ENCODE measurements at regions not wholly inside any gene's neighbourhood (a gene's known extent, or its start where the extent isn't known, plus 50 kb on each side); places are given as distances from the start of the nearest gene placed in this dataset.

GRCh38 chr9:121572581-121572980 lies 72.9 kb upstream of the GGTA1 start:
- DNase-seq: no peak

- no peak for DNase-seq
Measured at GRCh38 chr9:121573717-121574485, 74.3 kb upstream of the GGTA1 start.

DNA sequence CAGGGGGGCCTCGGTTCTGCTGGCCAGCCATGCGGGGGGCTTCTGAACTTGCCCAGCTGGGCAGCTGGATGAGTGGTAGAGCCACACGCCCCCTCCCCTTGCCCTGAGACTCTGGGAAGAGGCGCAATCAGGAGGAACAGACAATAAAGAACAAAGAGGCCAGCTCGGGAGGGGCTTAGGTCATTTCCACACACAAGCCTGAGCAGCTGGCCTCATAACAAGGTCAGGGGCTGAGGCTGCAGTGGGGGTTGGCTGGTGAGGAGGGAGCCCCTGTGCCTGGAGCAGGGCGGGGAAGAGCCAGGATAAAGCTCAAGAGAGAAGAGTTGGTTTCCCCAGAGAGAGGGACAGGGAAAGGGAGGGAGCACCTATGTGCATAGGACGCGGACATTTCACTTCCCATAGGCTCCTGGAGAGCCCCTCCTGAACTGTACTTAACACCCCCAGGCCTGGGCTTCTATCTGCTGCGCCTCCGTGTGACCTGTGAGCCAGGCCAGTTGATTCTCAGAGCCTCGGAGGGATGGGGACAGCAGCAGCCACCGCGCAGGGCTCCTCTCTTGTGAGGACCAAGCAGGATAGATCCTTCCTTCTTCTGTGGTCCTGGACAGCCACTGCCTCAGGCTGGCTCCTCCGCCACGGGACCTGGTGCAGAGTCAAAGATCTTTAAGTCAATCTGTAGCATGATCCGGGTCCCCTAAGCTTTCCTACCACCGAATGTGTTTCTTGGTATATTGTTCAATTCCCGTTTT lies 75.3 kb upstream of the GGTA1 start:
- DNase-seq: no peak

GRCh38 chr9:121576281-121577075 lies 75.0 kb upstream of the DAB2IP start:
- no peak for DNase-seq

DNA sequence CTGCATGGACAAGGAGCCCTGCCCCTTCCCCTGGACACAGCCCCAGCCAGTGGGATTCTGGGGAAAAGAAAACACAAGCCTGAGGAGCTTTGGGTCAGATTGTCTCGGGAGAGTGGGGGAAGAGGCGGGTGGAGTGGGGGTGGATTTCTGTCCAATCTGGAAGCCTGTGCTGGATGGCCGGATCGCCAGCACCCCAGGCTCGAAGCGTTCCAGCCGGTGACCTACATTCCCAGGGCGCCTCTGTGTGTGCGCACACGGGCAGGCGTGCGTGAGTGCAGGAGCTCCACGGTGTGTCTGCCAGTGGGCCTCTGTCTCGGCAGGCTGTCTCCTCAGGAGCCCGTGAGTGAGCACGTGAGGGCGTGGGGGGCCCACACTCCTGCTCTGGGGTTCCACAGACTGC lies 74.3 kb upstream of the DAB2IP start:
- DNase-seq: no peak

DNA sequence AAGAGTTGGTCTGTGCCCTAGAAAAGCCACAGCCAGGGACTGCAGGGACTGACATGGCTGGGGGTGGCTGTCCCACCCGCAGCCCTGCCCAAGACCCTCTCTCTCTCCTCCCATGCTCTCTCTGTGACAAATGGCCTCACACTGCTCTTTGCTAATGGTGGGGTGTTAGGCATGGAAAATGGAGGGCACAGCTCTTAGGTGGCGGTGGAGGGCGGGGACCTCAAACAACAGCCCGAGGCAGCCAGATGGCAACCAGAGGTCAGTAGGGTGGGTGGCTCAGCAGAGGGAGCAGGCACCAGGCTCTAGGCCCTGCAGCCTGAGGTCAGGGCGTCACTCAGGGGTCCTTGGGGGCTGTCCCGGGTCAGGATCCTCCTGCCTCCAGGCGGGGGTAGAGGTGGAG lies 73.9 kb upstream of the DAB2IP start:
- no peak for DNase-seq

DNA sequence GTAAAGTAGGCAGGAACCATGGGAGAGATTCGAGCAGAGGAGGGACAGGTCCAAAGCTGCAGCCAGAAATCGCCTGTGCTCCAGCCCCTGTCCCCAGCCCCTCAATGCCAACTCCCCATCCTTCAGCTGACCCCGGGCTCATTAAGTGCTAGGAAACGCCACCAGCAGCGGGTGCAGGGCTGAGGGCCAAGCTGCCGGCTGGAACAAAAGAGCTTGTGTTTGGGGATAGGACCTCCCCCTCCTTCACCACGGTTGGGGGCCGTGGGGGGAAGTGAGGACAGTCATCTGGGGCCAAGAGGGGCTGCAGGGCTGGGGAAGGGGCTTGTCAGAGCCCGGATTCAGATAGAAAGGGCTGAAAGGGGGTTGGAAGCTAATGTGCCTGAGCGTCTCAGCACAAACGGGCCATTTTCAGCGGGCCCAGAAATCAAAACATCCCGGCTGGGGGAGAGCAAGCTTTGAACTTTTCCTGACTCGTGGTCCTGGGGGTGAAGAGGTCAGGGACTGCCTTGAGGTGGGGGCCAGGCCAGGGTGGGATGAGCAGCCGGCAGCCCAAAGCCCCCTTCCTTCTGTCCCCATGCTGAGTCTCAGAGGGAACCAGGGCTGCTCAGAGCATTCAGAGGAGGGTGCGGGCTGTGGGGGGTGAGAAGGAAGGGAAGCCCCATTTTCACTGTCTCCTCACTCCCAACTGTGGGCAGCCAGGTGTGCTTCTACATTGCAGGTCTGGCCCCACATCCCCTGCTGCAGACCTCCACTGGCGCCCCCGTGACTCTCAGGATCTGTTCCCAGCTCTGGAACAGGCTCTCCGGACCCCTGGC lies 69.4 kb upstream of the DAB2IP start:
- no peak for DNase-seq

GRCh38 chr9:121582641-121583040 lies 68.8 kb upstream of the DAB2IP start:
- DNase-seq: no peak

DNA sequence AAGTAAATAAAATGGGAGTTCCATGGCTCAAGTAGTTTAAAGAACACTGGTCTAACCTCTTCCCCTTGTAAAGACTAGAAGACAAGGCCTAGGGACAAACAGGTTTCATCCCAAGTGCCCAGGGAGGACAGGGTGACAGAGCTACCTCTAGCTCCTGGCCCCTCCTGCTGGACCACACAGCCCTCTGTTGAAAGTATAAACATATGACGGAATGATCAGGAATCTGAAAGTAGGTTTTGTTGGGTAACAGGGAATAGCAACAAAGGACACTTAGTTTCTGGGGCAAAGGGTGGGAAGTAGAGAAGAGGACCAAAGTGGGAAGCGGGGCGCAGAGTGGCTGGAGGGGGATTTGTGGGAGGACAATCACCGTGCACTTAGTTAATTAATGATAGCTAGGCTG lies 67.0 kb upstream of the DAB2IP start:
- no peak for DNase-seq

GRCh38 chr9:121587863-121588262 lies 63.6 kb upstream of the DAB2IP start:
- DNase-seq: no peak

- no peak for DNase-seq
Measured at GRCh38 chr9:121589986-121590385, 61.4 kb upstream of the DAB2IP start.

DNA sequence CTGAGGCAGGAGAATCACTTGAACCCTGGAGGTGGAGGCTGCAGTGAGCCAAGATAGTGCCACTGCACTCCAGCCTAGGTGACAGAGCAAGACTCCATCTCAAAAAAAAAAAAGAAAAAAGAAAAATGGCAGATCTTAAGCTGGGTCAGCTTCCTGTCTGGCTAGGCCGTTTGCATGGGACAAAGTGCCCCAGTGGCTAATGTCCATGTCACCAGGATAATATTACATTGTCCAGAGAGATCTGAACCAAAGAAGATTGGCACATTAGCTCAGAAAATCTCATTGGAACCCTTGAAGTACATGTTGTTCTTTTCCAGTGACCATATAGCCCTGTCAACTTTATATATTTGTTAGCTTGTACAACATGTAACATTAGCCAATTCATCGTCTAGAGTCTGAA lies 59.2 kb upstream of the DAB2IP start:
- DNase-seq: no peak

DNA sequence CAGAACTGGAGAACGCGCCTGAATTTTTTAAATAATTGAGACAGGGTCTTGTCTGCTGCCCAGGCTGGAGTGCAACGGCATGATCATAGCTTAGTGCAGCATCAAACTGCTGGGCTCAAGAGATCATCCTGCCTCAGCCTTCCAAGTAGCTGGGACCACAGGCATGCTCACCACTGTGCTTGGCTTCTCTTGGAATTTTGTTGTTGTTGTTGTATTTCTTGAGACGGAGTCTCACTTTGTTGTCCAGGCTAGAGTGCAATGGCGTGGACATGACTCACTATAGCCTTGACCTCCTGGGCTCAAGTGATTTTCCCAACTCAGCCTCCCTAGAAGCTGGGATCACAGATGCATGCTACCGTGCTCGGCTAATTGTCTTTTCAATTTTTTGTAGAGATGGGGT lies 58.4 kb upstream of the DAB2IP start:
- DNase-seq: no peak

- DNase-seq: no peak
Measured at GRCh38 chr9:121596515-121596914, 54.9 kb upstream of the DAB2IP start.

DNA sequence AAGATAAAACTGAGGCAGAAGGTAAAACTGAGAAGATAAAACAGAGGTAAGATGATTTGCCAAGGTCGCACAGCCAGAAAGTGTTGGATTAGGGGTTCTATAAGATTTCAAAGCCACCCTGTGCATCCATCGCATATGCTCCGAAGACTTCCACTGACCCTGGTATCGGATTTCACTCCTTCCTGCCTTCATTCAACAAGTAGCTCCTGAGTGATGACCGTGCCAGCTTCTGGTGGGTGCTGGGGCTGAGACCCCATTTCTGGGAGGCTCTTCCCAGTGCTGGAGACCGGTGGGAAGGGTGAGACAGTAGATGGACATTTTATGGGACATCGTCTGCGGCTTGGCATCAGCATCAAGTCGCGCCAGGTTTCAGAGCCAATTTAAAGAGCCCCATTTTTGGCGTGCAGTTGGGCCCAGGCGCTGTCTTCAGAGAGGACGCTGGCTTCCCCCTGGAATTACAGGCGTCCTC lies 53.7 kb upstream of the DAB2IP start:
- no peak for DNase-seq

DNA sequence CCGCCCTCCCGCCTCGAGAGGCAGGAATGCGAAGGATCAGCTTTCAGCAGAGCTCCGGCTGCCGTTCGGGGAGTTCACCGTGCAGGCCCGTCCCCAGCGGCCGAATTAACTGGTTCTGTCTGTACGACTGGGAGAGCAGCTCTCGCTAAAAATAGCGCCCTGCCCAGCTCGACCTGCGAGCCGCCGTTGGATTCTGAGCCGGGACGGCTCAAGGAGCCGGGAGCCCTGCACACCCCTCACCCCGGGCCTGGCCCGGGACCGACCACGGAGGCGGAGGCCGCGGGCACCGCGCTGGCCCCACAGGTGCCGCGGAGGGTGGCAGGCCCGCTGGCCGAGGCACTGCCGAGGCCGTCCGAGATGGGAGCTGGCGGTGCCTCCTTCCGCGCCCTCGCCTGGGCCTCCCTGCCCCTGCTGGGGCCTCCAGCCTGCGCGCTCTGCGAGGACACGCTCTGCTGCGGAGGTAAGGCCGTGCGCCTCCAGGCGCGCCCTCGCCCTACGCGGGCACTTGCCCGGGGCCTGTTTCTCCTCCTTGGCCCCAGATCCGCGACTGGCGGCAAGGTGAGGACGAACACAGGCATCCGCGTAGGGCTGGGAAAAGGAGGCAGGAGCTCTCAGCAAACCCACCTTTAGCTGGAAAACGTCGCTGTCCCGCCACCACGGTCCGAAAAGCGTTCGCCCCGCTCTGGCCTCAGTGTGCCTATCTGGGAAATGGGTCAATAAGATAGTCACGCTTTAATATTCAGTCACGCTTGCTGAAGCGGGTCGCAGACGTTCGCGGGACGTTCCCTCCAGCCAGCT lies 53.1 kb upstream of the DAB2IP start:
- DNase-seq: no peak

- DNase-seq: no peak
Measured at GRCh38 chr9:121598965-121599871, 52.2 kb upstream of the DAB2IP start.

- DNase-seq: no peak
Measured at GRCh38 chr9:121599872-121600585, 51.4 kb upstream of the DAB2IP start.

DNA sequence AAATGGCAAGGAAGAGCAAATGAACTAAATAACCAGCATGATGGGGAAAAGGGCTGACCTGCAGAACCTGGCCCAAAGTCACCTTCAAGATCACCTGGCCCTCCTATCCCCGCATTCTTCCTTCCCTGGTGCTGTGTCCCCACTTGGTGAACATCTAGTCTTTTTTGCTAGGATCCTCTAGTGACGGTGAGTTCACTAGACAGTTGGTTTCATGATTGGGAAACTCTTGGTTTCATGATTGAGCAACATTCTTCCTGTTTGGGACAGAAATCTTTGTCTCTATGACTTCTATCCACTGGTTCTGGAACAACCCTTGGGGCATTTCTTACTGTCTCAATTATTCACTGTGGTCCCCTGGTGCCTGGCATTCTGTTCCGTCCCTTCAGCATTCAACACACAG lies 50.2 kb upstream of the DAB2IP start:
- DNase-seq: no peak

All from stimulated activated naive CD4-positive, alpha-beta T cell treated with Interleukin-2 at 50 U/mL for 16 hours (primary cell).